Lower leg skin (tissue), 4 donors: ENCODE measurements at regions not wholly inside any gene's neighbourhood (a gene's known extent, or its start where the extent isn't known, plus 50 kb on each side); places are given as distances from the start of the nearest gene placed in this dataset.

Experiments
- DNase-seq, 2 donors: peaks; one replicate each; pipeline ENCODE4 v3.0.0-alpha.2; 2019; ENCODE audit warnings: low spot score in 2 of 2
- H3K4me3 ChIP-seq: fragments of 200-600 bp; sonication (generic); 2 replicates; pipeline ENCODE4 v1.5.1; 2017; ENCODE audit warnings: mild to moderate bottlenecking, low read depth; ENCODE audit not compliant: poor library complexity, severe bottlenecking
- POLR2A ChIP-seq, 2 donors: fragments of 450-650 bp; IDR thresholded peaks; one replicate each; pipeline ENCODE4 v1.6.1; 2016 to 2017; ENCODE audit warnings: antibody characterized with exemption in 2 of 2, mild to moderate bottlenecking in 1 of 2, moderate library complexity in 1 of 2
- WGBS, 2 donors: methylation state at CpG; one replicate each; pipeline ENCODE4 v1.1.5; 2018; 5-methylcytosine and 5-hydroxymethylcytosine counted together
- intact Hi-C: fragments of 100-400 bp; cut with DNase I; formaldehyde crosslinking; loops from one replicate; pipeline ENCODE4 v1.15.0; 2023; ENCODE audit warnings: low total_unique reads
- TF ChIP-seq, protein P1 (sequence below), 3 donors: fragments of 450-650 bp; IDR thresholded peaks; one replicate each; pipeline ENCODE4 v1.5.1; 2016; ENCODE audit warnings: antibody characterized with exemption in 3 of 3, mild to moderate bottlenecking in 3 of 3, moderate library complexity in 2 of 3

DNA sequence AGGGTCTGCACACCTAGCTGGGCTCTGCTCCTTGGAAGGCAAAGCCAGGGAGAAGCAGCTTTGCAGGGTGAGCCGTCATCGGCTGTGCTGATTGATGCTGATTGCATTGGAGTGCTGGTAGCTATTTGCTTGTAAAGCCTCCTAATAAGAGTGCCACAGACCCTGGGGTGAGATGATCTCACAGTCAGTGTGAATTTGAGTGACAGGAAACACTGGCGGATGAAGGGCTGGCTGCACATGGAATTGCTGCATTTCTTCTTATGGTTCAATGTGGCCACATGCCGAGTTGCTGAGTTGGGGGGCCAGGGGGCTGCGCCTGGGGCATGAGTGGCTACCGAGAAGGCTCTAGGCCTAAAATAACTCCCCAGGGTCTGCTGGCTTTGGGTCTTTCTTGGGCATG lies 138.2 kb upstream of the CACNA1E start:
- no peak overlapping the region for H3K4me3 ChIP-seq
- TF ChIP-seq POLR2A (IDR thresholded peaks at IDR 0.05) = no peak
- TF ChIP-seq, protein P1, sequence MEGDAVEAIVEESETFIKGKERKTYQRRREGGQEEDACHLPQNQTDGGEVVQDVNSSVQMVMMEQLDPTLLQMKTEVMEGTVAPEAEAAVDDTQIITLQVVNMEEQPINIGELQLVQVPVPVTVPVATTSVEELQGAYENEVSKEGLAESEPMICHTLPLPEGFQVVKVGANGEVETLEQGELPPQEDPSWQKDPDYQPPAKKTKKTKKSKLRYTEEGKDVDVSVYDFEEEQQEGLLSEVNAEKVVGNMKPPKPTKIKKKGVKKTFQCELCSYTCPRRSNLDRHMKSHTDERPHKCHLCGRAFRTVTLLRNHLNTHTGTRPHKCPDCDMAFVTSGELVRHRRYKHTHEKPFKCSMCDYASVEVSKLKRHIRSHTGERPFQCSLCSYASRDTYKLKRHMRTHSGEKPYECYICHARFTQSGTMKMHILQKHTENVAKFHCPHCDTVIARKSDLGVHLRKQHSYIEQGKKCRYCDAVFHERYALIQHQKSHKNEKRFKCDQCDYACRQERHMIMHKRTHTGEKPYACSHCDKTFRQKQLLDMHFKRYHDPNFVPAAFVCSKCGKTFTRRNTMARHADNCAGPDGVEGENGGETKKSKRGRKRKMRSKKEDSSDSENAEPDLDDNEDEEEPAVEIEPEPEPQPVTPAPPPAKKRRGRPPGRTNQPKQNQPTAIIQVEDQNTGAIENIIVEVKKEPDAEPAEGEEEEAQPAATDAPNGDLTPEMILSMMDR (IDR thresholded peaks at IDR 0.05) = no peak
- WGBS, 2 donors = 43 to 47% methylated on average over 6 of the region's 6 CpGs
- peak in 1 of 2 donors; percentile 57 for DNase-seq
- intact Hi-C loops = no loop called here

DNA sequence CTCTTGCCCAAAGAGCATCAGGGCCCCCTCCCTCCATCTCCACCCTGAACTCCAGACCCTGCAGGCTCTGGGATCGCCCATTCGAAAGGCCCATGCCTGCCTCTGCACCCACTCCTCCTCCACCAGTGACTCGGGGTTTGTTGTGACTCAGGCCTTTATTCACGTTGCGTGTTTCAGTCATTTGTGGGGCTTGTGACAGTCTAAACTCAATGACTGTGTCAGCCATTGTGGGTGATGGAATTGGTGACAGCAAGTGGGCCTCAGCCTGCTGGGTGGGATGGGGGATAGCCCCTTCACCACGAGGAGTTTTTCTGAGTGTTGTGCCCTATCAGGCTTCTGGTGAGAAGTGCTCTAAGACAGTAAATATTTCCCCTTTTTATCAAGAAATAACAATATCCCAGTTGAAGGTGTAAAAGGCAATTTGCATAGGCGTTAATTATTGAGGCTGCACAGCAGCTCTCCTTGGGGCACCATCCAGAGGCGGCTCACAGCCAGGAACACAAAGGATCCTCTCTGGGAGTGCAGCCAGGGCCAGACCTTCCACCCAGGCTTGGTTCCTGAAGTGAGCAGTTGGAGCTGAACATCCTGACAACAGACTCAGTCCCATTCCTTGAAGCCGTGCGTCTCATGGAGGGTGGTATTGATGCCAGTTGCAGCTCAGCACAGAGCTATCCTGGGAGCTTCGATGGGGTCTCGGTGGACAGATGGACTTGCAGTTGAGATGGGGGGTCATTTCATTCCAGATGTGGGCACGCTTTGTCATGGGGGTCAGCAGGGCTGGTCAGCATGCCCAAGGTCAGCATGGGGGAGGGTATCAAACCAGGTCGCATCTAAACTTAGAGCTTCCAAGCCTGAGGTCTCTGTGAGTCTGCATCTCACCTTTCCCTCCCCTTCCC lies 135.6 kb upstream of the CACNA1E start:
- WGBS, 2 donors = 78% methylated on average over 14 of the region's 14 CpGs
- peak in 1 of 2 donors; percentile 62 for DNase-seq
- TF ChIP-seq POLR2A (IDR thresholded peaks at IDR 0.05) = no peak
- TF ChIP-seq, protein P1 (IDR thresholded peaks at IDR 0.05) = no peak
- intact Hi-C loops = no loop called here
- H3K4me3 ChIP-seq = no peak overlapping the region

DNA sequence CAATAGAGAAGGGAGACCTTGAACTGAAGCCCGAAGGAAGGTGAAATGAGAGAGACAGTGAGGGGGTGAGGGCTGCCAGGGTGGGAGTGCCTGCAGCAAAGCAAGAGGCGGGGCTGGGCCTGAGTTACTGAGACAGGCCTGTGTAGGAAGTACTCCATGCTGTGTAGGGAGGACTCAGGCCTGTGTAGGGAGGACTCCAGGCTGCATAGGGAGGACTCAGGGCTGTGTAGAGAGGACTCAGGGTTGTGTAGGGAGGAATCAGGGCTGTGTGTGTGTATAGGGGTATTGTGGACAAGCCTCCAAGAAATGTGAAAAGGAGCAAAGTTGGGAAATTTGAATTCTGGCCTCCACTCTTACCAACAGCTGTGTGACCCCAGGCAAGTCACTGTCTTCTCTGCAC lies 133.8 kb upstream of the CACNA1E start:
- no peak overlapping the region for H3K4me3 ChIP-seq
- intact Hi-C loops = no loop called here
- DNase-seq = peak in 1 of 2 donors; percentile 49
- whole genome bisulfite sequencing, 2 donors = 68 to 73% methylated on average over 2 of the region's 2 CpGs
- no peak for TF ChIP-seq POLR2A (IDR thresholded peaks at IDR 0.05)
- TF ChIP-seq, protein P1 (IDR thresholded peaks at IDR 0.05) = no peak

DNA sequence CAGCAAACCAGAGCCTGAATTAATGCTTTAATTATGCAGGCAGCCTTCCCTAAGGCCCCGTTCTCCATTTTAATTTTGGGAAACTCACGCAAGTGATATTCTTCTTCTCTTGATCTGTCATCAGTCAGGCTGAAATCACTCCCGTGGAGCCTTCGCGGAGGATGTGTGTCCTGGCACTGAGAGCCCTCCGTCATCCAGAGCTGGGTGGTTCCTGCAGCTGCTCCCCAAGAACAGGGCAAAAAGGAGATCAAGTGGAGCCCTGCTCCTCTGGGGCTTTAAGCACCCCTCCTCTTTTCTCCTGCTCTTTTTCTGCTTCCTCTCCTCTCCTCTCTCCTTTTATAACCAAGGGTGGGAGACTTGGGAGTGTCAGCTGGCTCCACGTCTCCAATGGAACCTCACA lies 133.2 kb upstream of the CACNA1E start:
- H3K4me3 ChIP-seq = no peak overlapping the region
- 84 to 86% methylated on average over 7 of the region's 7 CpGs for WGBS, 2 donors
- peak in 1 of 2 donors; percentile 72 for DNase-seq
- intact Hi-C loops = no loop called here
- TF ChIP-seq, protein P1 (IDR thresholded peaks at IDR 0.05) = no peak
- TF ChIP-seq POLR2A (IDR thresholded peaks at IDR 0.05) = no peak

DNA sequence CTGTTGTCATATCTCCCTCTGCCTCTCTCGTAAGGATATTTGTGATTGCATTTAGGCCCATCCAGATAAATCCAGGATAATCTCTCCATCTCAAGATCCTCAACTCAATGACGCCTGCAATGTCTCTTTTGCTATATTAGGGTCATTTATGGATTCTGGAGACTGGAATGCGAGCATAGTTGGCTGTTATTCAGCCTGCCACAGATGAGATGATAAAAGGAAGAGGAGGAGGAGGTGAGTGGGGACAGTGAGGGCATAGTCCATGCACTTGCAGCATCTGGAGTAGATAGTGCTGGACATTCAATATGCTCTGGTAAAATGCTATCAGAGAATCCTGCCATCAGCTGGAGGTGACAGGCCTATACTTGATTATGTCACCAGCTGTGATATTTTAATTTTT lies 131.6 kb upstream of the CACNA1E start:
- intact Hi-C loops = no loop called here
- WGBS, 2 donors = 88 to 91% methylated on average over 3 of the region's 3 CpGs
- DNase-seq = no peak
- TF ChIP-seq, protein P1 (IDR thresholded peaks at IDR 0.05) = no peak
- no peak for TF ChIP-seq POLR2A (IDR thresholded peaks at IDR 0.05)
- H3K4me3 ChIP-seq = no peak overlapping the region
